DMS153 (cell line): ENCODE measurements at regions not wholly inside any gene's neighbourhood (a gene's known extent, or its start where the extent isn't known, plus 50 kb on each side); places are given as distances from the start of the nearest gene placed in this dataset.

Experiments
- DNase-seq: peaks from one replicate; lab custom pipeline; 2025; lab: John Stamatoyannopoulos, UW

DNA sequence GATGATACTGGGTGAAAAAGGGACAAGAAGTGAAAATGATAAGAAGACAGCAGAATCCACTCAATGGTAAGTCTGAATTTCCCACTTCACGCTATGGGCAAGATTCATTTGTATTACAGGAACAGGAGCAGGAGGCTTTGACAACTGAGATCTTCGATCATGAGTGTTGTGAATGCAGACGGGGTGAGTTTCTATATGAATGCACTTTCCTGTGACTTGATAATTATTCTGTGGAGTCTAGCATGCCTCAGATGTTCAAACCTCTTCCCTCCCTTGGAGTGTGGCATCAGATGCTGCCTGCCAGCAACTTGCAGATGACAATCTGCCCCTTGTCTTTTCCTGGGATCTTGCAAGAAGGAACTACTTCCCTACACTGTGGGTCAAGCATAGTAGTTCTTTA is 225.4 kb downstream of the HLX start:
- DNase-seq = no peak

DNA sequence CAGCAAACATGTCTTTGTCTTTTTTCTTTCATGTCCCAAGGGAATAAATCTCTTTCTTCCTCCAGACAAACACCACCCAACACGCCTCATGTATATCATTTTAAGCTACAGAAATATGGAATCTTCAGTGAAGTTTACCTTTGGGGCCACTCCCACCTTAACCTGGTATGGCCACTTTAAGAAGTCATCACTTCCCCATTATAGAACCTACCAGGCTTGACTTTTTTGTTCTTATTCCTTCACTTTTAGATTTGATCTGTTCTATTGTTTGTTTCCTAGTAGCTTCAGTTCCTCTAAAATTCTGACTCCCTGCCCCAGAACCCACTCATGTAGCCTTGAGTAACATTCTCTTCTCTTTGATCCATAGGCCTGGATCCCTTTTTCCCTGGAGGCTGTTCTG is 226.3 kb downstream of the HLX start:
- no peak for DNase-seq

DNA sequence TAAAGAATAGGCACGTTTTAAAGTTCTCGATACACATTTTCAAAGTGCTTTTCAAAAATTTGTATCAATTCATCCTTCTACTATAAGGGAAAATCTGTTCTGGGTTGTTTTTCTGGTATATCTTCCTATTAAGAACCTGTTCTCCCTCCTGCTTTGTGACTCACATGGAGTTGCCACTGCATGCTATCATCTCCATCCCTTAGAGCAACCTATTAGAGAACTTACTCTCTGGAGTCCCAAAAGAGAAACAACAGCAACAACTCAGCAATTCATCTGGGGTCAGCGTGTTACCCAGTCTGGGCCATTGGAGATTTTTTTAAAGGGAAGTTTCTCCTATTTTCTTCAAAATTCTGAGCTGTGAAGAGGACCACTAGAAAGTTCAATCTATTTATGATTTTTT is 227.4 kb downstream of the HLX start:
- DNase-seq = no peak

DNA sequence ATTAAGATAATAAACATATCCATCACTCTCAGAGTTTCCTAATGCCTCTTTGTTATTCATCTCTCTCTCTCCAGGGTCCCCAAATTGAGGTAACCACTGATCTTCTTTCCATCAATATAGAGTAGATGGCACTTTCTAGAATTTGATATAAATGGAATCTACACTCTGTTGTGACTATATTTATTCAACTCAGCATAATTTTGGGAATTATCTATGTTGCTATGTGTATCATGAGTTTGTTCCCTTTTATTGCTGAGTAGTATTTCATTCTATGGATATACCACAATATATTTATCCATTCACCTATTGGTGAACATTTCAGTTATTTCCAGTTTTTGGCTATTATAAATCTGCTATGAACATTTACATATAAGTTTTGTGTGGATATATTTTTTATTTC is 230.7 kb downstream of the HLX start:
- DNase-seq = no peak

DNA sequence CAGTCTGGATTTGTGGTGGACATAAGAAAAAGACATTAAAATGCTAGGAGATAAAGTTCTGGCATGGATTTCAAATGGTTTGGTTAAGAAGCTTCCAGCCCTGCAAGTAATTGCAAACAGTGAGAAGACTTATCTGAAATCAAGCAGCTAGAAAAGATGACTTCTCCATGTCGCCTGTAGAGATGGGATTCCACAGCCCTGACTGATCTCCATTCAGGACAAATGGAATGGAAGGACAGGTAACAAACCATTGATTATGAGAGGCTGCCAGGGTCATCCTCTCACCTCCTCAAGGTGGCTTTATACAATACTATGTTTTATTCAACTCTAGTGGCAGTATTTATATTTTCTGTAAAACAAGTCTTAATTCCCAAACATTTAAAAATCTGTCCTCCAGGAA is 237.9 kb downstream of the HLX start:
- no peak for DNase-seq

DNA sequence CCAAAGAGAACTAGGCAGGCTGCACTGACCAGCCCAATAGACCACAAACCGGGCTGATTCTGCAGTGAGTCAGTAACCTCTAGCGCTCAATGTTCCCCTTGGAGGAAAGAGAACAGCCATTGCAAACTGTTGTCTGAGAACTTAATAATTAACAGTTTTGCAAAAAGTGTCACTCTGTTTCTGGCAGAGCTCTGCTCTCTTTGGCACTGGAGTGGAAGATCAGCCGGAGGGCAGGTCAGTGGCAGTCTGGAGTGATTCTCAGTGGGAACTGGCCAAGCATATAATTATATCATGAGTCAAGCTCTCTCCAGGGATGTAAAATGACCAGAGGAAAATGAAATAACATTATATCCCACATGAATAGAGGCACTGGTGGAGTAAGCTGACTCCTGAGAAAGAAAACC is 238.3 kb downstream of the HLX start:
- no peak for DNase-seq

DNA sequence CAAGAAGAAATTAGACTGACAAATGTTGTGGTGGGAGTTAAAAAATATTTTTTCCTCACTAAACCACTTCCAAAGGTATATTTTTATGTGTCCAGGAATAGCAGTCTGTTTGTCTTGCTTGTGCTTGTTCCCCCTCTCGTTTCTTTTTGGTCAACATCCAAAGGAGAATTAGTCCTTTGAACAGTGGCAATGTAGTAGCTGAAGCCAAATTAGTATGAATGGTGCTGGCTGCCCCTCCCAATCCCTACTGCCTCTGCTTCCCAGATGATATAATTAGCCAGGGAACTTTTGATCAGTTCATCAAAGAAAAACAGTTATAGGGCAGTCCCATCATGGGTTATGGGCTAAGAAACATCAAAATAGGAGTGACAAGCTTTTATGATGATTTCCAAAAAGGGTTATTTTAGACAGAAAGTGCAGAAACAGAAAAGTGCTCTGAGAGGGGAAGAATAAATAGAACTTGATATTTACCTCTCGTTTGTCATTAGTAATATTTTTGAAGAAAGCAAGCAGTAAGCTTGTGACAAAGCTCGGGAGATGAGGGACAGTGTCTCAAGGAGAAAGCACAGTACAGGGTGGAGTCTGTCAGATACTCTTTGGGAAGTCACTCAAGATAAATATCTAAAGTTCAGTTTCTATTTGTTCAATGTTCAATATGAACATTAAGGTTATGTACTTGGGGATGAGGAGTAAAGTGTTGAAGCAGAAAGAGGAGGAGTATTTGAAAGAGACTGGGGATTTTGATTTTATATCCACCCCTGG is 239.1 kb downstream of the HLX start:
- DNase-seq = no peak

DNA sequence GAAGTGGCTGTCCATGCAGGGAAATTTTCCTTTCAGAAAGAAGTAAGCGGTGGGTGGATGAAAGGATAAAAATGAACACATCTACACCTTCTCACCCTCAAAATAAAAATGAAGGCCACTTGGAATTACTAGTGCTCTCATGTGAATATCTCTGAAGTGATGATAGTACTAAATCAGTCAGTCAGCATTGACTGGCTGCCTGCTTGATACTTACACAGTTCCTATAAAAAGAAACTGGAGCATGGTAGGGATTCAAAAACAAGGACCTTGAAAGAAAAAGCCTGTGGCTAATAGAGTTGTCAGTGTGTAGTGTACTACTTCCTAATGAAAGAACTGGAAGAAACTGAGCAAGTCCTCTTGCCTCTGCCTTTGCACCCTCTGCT is 239.7 kb downstream of the HLX start:
- DNase-seq = no peak

DNA sequence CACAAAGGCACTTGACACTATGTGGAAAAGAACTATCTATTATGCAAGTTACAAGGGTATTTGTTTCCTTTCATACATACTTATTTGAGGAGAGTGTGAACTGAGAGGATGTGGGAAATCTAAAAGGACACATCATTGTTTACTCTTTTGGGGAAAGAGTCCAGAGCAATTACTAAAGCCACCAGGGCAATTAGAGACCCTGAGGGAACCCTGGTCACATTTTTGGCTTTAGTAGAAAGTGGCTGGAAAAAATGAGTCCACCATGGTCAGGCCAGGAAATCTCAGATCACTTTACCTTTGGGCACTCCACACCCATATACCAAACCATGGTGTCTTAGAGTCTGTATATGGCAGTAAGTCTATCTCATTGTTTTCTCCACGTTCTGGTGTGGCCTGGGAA is 243.3 kb downstream of the HLX start:
- DNase-seq = no peak

DNA sequence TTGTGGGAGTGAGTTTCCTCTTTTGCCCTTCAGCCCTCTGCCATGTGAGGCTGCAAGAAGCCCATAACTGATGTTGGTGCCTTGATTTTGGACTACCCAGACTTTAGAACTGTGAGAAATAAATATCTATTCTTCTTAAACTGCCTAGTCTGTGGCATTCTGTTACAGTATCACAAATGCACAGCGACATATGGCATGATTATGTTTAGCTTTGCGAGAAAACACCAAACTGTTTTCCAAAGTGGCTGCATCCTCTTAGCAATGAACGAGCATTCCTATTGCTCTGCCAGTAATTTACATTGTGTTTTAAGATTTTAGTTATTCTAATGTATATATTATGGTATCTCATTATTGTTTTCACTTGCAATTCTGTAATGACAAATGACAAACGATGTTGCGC is 246.7 kb downstream of the HLX start:
- no peak for DNase-seq

DNA sequence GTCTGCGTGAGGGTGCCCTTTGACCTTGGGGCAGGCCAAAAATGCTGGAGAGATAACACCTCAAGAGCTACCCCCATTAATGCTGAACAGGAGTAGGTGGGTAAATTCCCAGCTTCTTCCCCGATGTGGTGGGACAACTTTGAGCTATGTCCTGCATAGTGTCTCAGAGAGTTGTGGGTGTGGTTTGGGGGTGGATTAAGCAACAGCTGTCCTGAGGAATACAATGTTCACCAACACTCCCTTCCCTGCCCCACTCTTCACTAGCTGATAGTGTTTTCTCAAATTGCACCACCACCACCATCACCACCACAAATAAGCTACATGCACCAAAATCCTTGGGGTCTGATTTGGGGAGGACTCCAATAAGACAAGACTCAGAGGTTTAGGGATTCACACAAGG is 258.4 kb downstream of the HLX start:
- no peak for DNase-seq

DNA sequence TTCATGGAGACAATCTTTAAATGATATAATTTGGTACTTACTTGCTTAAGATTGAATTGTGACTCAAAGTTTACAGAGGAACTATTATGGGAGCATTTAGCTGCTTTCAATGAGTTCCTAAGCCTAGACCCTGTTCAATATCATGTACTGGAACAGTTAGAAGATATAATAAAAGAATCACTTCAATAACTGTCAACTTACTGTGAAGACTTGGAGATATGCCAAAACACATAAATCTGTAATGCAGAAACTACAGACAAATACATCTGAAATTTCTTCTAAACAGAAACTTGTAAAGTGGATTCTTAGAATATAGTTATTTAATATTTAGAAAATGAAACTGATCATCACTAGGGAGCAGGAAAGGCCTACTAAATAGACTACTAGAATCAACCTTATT is 259.3 kb downstream of the HLX start:
- DNase-seq = no peak

DNA sequence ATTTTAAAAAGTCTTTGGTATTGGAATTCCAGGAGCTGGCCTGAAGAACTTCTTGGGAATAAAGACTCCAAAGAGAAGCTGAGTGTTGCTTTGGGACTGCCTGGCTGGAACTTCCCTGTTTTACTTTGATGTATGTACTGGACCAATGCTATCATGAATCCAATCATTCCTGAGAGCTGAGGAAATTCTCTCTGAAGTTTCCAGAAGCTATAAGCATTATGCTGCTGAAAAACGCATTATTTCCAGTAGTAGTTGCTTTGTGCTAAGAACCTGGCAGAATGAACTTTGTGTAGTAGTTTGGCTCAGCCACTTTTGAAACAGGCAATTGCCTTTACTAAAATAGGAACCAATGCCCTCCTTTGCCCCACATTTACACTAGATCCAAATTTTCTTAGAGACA is 260.7 kb downstream of the HLX start:
- no peak for DNase-seq

DNA sequence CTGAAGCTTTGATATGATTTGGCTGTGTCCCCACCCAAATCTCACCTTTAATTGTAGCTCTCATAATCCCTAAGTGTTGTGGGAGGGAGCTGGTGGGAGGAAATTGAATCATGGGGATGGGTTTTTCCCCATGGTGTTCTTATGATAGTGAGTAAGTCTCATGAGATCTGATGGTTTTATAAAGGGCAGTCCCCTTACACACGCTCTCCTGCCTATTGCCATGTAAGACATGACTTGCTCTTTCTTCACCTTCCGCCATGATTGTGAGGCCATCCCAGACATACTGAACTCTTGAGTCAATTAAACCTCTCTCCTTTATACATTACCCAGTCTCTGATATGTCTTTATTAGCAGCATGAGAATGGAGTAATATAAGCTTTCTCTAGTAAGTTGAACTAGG is 261.9 kb downstream of the HLX start:
- DNase-seq = no peak

DNA sequence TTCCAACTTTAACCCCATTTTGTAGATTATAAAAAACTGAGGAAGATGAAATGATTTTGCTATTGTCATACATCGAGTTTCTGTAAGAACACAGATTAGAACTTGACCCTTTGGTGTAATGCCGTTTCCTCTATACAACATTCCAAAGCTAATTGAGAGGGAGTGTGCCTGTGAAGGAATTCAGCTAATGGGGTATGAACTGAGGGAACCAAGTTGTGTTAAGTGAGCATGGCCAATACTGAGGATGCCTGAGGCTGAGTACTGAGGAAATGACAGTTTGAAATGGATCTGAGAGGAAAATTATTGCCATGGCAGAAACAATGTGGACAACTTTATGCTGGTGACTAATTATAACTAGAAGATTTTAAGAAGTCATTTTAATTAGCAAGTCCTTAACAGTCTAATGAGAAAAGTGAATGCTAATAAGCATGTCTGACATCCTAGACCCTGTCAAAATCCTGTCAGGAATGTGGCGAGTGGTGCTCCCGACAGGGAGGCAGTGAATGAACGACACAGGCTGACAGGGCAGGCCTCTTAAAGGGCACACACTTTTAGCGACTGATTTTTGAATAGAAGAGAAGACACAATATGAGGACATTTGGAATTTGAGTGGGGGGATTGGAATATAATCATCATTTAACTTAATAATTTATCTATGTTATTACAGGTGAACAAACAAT is 262.5 kb downstream of the HLX start:
- DNase-seq = no peak

DNA sequence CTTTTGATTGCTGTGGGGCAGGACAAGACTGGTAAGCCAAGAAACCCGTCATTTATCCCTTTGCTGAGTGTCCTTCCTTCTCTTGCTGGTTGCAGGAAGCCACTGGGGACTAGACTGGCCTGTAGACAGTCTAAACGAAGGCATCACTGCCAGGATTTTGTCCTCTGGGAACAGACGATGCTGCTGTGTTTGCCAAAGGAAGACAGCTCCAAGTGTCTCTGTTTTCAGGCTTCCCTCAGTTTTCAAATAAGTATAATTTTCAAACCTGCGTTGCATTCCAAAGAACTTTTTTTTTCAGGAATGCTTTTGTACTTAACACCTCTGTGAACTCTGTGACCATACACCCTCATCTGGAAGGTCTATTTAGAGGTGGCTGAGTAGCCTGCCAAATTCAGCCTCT is 269.4 kb downstream of the HLX start:
- DNase-seq = no peak

DNA sequence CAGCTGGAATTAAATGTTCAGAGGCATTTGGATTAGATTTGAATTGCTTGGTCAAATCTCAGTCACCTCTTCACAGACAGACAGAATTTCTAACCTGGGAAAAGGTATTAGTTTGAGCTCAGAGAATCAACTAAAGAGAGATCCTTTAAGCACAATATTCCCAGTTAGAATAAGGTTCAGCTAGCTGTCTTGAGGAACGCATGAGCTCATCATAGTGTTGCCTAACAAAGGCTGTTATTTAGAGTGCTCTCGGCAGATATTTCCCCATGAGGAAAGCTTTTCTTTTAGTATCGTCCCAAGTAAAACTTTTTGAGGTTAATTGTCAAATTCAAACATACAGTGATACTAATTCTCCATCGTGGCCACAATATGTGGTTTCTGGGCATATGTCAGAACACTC is 269.9 kb downstream of the HLX start:
- no peak for DNase-seq

DNA sequence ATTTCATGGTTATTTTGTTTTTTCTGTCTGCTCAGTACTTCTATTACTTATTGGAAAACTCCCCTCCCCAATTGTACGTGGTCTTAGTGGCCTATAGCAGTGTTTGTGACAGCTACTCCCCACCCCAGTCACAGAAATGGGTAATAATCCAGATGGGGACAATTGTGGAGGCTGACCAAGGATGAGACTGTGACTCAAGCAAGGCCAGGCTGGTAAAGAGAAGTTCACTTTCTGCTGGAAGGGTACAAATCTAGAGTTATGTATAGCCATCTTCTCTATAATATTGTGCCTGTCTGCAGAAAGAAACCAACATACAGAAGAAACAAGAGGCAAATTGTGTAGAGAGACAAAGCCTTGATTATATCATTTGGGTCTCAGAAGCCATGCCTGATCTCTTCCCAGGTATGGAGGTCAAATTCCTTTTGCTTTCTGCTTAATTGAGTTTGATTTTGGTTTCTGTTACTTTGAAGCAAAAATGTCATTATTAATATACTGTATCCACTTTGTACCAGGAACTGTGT is 270.4 kb downstream of the HLX start:
- no peak for DNase-seq

DNA sequence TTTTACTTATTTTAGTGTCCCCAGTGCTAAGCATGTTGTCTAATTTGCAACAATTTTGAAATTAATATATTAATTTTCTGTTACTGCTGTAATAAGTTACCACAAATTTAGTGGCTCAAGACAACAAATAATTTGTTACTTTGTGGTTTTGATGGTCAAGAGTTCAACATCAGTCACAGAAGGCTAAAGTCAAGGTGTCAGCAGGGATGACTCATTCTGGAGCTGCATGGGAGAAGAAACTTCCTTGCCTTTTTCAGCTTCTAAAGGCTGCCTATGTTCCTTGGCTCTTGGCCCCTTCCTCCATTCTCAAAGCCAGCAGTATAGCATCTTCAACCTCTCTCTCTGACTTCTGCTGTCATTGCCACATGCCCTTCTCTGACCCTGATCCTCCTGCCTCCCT is 271.8 kb downstream of the HLX start:
- no peak for DNase-seq

DNA sequence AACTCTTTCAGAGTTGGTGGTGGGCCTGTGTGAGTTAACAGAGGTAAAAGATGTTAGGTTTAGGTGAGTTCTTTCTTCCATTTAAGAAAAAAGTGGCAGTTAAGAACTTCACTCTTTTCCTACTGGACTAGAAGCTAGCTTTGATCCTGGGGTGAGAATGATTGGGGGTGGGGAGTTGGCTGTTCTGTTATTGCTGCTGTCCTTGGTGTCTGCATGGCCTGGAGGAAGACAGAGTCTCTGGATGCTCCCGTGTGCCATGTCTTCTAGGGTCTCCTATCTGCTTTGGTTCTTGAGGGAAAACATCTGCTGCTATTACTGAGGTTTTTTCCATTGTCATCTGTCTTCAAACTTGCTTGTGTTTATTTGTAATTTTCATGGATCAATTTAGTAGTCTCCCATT is 275.7 kb downstream of the HLX start:
- no peak for DNase-seq

DNA sequence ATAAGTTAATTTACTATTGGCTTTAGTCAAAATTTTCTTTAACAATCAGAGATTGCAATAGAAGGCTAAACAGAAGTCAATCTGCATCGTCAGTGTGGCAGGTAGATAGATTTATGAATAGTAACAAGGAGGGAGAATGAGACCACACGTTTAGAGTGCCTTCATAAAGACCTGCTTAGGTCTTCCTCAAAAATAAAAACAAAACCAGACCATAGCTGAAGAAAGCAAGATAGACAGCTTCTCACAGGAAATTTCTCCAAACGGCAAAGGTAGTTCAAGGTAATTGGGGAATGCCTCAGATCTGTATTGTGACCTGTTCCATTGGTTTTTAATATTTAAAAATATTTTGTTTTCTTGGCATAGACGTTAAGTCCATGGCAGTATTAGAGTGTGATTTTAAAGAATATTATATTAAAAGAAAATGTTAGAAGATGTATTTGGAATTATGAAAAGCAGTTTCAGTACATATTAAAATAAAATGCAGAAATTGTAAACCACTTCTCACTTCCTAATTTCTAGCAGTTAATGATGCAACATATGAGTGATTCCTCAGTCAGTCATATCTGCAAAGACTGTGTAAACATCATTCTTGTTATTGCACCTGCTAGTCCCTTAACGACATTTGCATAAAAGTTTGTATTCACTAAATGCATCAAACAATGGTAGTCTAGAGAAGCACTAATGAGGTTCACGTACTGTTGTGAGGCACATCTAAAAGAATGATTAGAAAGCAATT is 278.0 kb downstream of the HLX start:
- DNase-seq = no peak

DNA sequence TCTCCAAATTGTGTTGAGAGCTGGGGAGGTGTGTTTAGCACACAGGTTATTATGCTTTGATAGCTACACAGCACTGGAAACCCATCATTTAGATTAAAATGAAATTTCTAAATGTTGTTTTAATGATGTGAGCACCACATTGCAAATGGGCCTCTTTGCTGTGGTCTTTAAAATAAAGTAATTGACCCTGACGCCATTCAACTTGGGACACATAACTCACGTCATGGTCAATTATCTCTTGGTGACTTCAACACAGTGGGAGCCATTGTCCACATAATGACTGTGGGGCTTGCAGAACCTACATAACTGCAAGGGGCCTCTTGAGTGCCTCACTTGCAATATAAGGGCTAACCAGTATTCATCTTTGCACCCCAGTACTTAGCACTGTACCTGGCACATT is 280.4 kb downstream of the HLX start:
- DNase-seq = no peak

DNA sequence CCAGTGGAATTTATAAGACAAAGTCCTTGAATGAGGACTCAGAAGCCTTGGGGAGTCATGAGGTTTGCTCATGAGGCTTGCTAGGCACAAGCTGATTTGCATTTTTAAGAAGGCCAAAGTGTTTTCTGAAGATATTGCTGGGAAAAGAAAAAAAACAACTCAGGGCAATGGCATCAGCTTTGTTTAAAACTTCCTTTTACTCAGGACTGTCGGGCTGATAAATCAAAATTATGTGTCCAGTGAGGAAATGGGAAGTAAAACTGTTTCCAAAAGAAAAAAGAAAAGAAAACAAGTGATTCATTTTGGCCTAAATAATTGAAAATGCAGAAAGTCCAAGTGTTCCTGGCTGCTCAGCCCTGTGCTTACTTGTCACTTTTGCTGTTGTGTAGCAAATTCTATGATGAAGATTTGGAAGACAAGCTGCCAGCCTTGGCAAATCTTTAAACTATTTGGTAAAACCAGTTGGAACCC is 282.4 kb downstream of the HLX start:
- no peak for DNase-seq
